DND-41 (cell line): ENCODE measurements at regions not wholly inside any gene's neighbourhood (a gene's known extent, or its start where the extent isn't known, plus 50 kb on each side); places are given as distances from the start of the nearest gene placed in this dataset.

ENCODE experiments used
- ATAC-seq: fragments of 200-7000 bp; cut with Tn5 transposase; 3 replicates; pipeline ENCODE4 v1.9.1; 2021; ENCODE audit warnings: low read depth; ENCODE audit not compliant: insufficient read depth
- DNase-seq: peaks from one replicate; pipeline ENCODE4 v3.0.0-alpha.2; 2020
- H2AFZ ChIP-seq: 2 replicates; pipeline ENCODE4 v1.6.0; 2012; ENCODE audit warnings: low read depth, low read length
- H3K27ac ChIP-seq: 2 replicates; pipeline ENCODE4 v1.5.1; 2012; ENCODE audit warnings: low read length, inconsistent platforms
- H3K27me3 ChIP-seq: fragments of 200-600 bp; sonication (generic); 2 replicates; pipeline ENCODE4 v1.6.0; 2012; ENCODE audit warnings: low read length, mild to moderate bottlenecking, inconsistent platforms; ENCODE audit not compliant: insufficient read depth, poor library complexity
- H3K36me3 ChIP-seq: 2 replicates; pipeline ENCODE4 v1.5.1; 2012; ENCODE audit warnings: low read length, inconsistent platforms; ENCODE audit not compliant: insufficient read depth
- H3K4me1 ChIP-seq: 2 replicates; pipeline ENCODE4 v1.5.1; 2012; ENCODE audit warnings: mild to moderate bottlenecking, low read length; ENCODE audit not compliant: insufficient read depth
- H3K4me2 ChIP-seq: 2 replicates; pipeline ENCODE4 v1.6.0; 2012; ENCODE audit warnings: mild to moderate bottlenecking, moderate library complexity, low read length, inconsistent platforms; ENCODE audit not compliant: insufficient read depth
- H3K4me3 ChIP-seq, 2 experiments: fragments of 200-600 bp in 1 of 2; shearing (Covaris generic) in 1 of 2; 2 replicates each; pipeline ENCODE4 v1.5.1; 2012 to 2016; ENCODE audit warnings: inconsistent platforms in 2 of 2, low read length in 2 of 2, mild to moderate bottlenecking in 2 of 2, low read depth in 1 of 2, moderate library complexity in 1 of 2
- H3K79me2 ChIP-seq: 2 replicates; pipeline ENCODE4 v1.6.0; 2012; ENCODE audit warnings: low read length, inconsistent platforms; ENCODE audit not compliant: insufficient read depth
- H3K9ac ChIP-seq: 2 replicates; pipeline ENCODE4 v1.6.0; 2012; ENCODE audit warnings: low read depth, mild to moderate bottlenecking, inconsistent platforms, low read length, moderate library complexity
- H3K9me3 ChIP-seq: 2 replicates; pipeline ENCODE4 v1.5.1; 2012; ENCODE audit warnings: low read length, moderate library complexity, mild to moderate bottlenecking, inconsistent platforms; ENCODE audit not compliant: insufficient read depth, severe bottlenecking
- H4K20me1 ChIP-seq: 2 replicates; pipeline ENCODE4 v1.6.0; 2012; ENCODE audit warnings: low read length; ENCODE audit not compliant: insufficient read depth
- CTCF ChIP-seq: IDR thresholded peaks from 2 replicates; pipeline ENCODE4 v1.5.1; 2012; ENCODE audit warnings: borderline replicate concordance, low read length, moderate library complexity, mild to moderate bottlenecking; ENCODE audit not compliant: poor library complexity, severe bottlenecking; ENCODE audit errors: extremely low read depth
- EZH2 ChIP-seq: IDR thresholded peaks from 3 replicates; pipeline ENCODE4 v1.6.1; 2012; ENCODE audit warnings: borderline replicate concordance, low read depth, mild to moderate bottlenecking, moderate library complexity, low read length, inconsistent platforms; ENCODE audit not compliant: severe bottlenecking

- H3K36me3 ChIP-seq: no peaks in the 10 kb centered on the region
- H3K9ac ChIP-seq: no peak overlapping the region
- TF ChIP-seq CTCF (no peak), EZH2 (no peak)
Measured at GRCh38 chr1:59006932-59007331, 223.1 kb upstream of the JUN start.

GRCh38 chr1:59007429-59007819 lies 223.6 kb upstream of the JUN start:
- H2AFZ ChIP-seq: no peak overlapping the region
- H3K4me1 ChIP-seq: no peaks in the 10 kb centered on the region
- TF ChIP-seq CTCF (no peak), EZH2 (no peak)
- H3K79me2 ChIP-seq: no peaks in the 10 kb centered on the region
- no peaks in the 10 kb centered on the region for H3K36me3 ChIP-seq
- ATAC-seq (no peak), DNase-seq (no peak)
- H3K4me3 ChIP-seq: no peak overlapping the region
- no peaks in the 10 kb centered on the region for H3K9me3 ChIP-seq
- H3K4me2 ChIP-seq: no peak overlapping the region
- H3K27me3 ChIP-seq: no peaks in the 10 kb centered on the region
- no peak overlapping the region for H3K27ac ChIP-seq
- no peaks in the 10 kb centered on the region for H4K20me1 ChIP-seq
- no peak overlapping the region for H3K9ac ChIP-seq

More at GRCh38 chr1:59006932-59007331, 223.1 kb upstream of the JUN start:
- no peak overlapping the region for H3K27ac ChIP-seq
- no peak overlapping the region for H3K4me3 ChIP-seq
- no peaks in the 10 kb centered on the region for H3K27me3 ChIP-seq
- no peak overlapping the region for H3K4me2 ChIP-seq
- no peak for ATAC-seq
- no peaks in the 10 kb centered on the region for H3K9me3 ChIP-seq
- no peak overlapping the region for H2AFZ ChIP-seq
- H3K79me2 ChIP-seq: no peaks in the 10 kb centered on the region
- no peak for DNase-seq
- no peaks in the 10 kb centered on the region for H3K4me1 ChIP-seq
- no peaks in the 10 kb centered on the region for H4K20me1 ChIP-seq

GRCh38 chr1:59007820-59008598 lies 224.2 kb upstream of the JUN start:
- DNase-seq: no peak
- Histone ChIP-seq H3K4me1 (no peaks in the 10 kb centered on the region), H3K36me3 (no peaks in the 10 kb centered on the region), H3K4me3 (no peak overlapping the region), H2AFZ (0 out of 2 replicates have a peak overlapping the region, but pooled peaks have one; percentile 26), H3K27me3 (no peaks in the 10 kb centered on the region), H3K27ac (no peak overlapping the region), H3K9ac (no peak overlapping the region), H3K4me2 (no peak overlapping the region), H3K79me2 (no peaks in the 10 kb centered on the region), H3K9me3 (no peaks in the 10 kb centered on the region), H4K20me1 (no peaks in the 10 kb centered on the region)
- TF ChIP-seq CTCF: no peak
- no peak for TF ChIP-seq EZH2
- no peak for ATAC-seq
